Fibroblast of peridontal ligament (primary cell): ENCODE measurements at regions not wholly inside any gene's neighbourhood (a gene's known extent, or its start where the extent isn't known, plus 50 kb on each side); places are given as distances from the start of the nearest gene placed in this dataset.

Source experiments
- DNase-seq: peaks from one replicate; pipeline ENCODE4 v3.0.0-alpha.2; 2010; ENCODE audit errors: extremely low read depth

DNA sequence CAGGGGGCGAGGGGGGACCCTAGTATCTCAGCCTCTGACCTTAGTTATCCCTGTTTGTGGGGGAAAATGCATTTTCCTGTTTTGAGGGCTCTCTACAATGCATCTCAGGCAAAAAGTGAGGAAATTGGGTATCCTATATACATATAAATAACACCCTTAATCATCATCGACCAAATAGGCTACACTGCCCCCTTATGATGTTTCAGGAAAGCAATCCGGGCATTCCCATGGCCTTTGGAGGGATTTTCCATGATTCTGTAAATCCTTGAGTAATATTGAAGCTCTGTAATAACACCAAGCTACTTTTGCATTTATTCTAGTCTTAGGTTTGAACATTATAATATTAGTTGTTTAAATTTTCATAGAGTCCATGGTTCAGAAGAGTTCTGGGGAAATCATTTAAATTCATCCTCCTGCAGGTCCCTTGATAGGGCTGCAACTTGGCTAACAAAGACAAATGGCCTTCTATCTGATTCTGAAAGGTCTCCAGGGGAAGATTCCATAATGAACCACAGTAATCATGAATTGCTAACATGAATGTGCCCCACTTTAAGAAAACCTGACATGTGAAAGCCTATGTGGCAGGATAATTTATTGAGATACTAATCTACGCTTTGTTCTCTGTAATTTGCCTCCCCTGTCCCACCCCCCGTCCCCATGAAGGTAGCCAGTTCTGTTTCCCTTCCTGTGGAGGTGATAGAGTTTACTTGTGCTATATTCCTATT, 91.5 kb upstream of the SCOC start:
- DNase-seq = peak; percentile 17

- peak; percentile 21 for DNase-seq
These were observed 95.9 kb upstream of the SCOC start for GRCh38 chr4:140277576-140277975.

GRCh38 chr4:140271553-140271952, 101.9 kb upstream of the SCOC start:
- no peak for DNase-seq

DNA sequence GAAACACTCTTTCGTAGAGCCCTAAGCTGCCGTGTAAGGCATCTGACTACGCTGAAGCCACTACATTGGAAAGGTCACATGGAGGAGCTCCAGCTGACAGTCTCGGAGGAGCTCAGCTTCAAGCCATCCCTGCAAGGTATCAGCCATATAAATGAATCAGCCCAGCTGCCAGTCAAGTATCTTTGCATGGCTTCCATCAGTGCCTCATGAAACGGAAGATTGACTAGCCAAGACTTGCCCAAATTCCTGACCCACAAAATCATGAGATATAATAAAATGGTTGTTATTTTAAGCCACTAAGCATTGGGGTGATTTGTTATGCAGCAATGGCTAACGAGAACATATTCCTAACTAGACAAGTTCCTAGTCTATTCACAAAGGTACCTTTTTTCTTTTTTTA, 104.1 kb upstream of the SCOC start:
- DNase-seq = no peak

DNA sequence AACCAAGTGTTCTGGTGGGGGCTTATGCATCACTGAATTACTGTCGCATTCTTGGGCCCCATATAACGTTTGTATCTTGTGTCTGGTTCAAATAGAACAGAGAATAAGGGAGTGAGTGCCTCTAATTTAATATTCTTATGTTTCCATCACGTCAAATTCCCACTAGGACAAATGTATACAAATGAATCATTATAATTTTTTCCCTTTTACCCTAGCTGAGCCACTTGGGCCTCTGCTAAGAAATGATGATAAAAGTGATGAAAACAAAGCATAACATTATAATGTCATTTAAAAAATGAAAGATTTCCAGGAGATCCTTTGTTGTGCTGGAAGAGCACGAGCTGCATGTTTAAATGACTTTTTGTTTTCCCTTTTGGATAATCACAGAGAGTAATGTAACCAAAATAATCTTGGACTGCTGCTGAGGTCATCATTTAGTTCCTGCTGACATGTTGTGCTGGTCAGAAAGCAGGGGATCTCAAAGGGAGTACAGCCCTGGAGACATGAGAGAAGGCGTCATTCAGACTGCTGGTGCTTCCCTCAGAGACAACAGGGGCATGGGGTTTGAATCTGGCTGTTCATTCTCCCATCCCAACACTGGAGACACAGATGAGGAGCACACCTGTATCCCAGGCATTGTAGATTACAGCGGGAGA, 105.1 kb upstream of the SCOC start:
- DNase-seq = peak; percentile 45

DNA sequence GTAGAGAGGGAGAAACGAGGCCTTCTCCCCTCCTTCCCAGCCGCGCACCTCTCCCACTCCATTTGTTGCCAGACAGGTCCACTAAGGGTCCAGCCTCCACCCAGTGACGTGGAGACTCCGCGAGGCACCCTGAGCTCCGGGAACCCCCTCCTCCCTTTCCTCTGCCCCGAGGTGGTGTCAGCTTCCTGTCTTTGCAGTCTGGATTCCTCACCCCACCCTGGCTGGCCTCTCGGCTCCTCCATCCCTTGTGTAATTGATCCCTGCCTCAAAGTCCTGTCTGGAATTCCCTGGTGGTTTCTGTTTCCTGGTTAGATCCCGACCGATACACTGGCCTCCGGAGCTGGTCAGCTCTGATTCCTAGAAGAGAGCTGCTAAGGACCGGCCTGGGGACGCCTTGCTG, 105.9 kb upstream of the SCOC start:
- DNase-seq = no peak

DNA sequence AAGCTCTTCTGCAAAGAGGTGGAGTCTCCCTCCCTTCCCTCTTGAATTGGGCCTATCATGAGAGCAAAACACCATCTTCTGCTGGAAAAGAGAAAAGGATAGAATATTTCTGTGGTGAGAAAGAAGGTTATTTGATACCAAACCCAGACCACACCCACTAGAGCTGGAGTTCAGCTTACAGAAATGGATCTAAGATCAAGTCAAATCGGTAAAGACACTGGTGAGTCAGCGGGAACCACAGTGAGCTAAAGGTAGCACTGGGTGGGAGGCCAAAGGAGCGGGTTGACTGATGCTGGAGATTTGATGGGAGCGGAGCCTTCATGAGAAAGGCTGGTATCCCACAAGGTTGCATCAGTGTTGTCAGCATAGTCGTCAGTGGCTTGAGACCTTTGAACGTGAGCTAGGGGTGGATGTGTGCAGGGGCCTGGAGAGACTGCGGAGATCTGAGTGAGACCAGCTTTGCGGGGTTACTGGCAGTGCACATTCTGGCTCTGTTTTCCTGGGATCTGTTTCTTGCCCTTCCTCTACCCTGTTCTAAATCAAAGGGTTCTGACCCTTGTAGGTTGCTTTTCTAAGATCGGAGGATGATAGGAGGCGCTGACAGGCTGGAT, 106.4 kb upstream of the SCOC start:
- peak; percentile 79 for DNase-seq

DNA sequence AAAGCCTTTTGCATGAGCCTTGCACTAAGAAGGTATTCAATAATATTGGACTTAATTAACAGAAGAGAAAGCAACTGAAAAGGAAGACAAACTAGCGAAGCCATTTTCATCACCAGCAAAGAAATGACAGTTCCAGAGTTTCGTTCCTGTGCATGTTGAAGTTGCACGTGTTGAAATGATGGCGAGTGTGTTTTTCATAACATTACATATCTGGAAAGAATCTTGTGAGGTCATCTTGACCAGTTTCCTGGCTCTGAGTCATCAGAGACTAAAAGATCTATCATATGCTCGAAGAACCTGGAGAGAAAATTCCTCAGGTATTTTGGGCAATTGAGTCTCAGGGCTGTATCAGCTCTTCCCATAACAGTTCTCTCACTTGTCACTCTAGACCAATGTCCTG, 106.2 kb upstream of the MAML3 start:
- DNase-seq = peak; percentile 88

GRCh38 chr4:140258476-140258875, 104.5 kb upstream of the MAML3 start:
- no peak for DNase-seq

- no peak for DNase-seq
These were observed 103.7 kb upstream of the MAML3 start for GRCh38 chr4:140257461-140258305.

DNA sequence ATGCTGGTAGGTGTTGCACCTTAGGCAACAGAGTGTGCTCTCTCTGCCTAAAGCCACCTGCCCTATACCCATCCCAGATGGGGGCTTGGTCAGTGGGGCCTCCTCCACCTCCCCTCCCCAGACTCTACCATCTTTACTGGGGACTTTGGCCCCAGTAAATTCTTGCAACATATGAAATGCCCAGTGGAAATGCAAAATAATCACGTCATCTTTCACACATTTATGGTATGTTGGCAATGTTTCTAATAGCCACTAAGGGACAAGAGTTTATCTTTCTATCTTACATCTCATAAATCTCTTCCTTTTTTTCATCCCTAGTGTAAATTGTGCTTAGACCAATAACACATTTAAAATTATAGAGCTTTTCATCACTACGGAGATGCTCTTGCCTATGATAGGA, 103.0 kb upstream of the MAML3 start:
- no peak for DNase-seq

- DNase-seq = no peak
These were observed 102.4 kb upstream of the MAML3 start for GRCh38 chr4:140256335-140256734.

DNA sequence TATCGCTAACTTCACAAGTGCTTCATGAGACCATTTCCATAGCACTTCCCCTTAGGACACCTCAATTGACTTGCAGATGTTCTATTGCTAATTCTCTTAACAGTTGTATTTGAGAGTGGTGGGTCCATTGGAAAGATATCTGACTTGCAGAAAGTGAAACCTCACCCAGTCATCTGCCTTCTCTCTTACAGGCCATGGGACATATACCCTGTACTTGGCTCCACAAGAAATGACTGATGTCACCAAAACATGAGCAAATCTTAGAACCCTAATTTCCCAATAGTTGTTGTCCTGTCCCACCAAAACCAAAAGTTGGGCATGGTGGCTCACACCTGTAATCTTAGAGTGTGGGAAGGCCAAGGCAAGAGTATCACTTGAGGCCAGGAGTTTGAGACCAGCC, 101.9 kb upstream of the MAML3 start:
- DNase-seq = no peak

- DNase-seq = peak; percentile 79
These were observed 101.5 kb upstream of the MAML3 start for GRCh38 chr4:140255467-140255866.

- DNase-seq = no peak
These were observed 100.8 kb upstream of the MAML3 start for GRCh38 chr4:140254651-140255299.

DNA sequence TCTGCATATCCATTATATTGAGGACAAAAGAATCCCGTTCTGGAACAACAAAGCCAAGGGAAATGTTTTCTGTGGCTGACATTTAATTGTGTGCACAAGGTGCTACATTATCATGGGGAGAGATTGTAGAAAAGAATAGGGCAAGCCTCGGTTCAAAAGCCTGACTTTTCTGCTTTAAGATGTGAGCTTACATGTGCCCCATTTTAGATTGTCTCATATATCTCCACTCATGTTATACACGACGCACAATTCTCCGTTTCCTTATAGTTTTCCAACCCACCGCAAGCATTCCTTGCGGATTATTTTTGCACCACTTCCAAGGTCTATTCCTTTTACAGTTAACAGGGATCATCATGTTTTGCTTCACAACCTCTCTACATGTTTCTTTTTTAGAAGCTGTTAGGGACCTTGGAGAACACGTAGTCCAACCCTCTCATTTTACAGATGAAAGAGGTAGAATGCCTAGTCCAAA, 99.6 kb upstream of the MAML3 start:
- no peak for DNase-seq

- DNase-seq = peak; percentile 65
These were observed 99.0 kb upstream of the MAML3 start for GRCh38 chr4:140252742-140253555.

DNA sequence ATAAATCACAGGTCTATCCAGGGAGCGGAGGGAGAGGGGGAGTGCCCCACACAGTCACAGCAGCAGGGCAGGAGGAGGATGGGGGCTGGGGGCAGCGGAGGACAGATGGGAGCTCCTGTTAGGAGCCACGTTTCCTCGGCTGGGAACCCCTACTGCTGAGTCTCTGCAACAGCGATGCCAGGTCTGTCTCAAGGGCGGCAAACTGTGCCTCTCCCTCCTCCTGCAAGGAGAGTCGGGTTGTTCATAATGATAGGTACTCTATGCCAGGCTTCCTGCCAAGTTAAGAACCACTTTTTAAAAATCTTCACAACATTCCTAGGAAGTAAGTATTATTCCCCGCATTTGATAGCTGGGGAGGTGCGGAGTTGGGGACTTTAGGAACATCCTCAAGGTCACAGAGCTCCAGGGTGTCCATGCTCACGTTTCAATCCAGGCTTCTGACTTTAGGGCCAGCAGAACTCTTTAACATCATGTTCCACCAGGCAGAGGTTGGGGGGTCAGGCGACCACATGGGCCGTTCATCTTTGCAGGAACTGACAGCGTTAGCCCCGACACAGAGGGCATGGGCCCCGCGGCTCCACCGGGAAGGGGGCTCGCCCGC, 98.3 kb upstream of the MAML3 start:
- no peak for DNase-seq

DNA sequence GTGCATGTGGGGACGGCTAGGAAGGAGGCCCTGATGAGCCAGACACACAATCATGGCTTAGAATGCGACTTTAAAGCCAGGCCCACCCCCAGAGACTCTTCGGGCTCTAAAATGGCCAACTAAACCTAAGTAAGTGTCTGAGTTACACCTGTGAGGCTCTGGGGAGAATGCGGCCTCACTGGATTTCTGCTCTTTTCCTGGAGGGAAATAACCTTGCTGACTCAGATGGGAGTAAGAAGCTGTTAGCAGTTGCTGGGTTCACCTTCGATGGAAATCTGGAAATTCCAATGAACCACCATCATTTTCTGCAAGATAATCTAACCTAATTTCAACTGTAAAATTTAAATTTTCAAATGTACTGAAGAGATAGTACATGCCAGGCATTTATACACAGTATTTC, 97.6 kb upstream of the MAML3 start:
- DNase-seq = no peak

GRCh38 chr4:140250989-140251552, 97.1 kb upstream of the MAML3 start:
- no peak for DNase-seq
